ENCODE measurements at regions not wholly inside any gene's neighbourhood (a gene's known extent, or its start where the extent isn't known, plus 50 kb on each side); places are given as distances from the start of the nearest gene placed in this dataset.

DNA sequence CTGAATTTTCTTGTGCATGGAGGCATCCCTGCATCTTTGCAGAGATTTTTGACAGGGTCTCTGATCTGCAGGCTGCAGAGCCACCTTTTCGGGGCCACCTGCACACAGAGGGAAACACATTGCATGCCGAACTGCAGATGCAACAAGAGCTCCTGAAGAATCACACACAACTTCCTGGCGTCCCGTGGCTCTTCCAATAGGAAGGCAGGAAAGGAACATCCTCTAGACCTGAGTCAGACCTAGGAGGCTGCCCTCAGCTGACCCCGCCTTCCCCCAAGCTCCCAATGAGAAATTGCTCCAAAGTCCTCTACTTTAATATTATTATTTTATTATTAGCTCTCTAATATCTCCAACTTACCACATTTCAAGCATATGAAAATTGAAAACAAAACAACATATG lies 213.2 kb upstream of the ARRDC4 start:
- DNase-seq (ENCODE audit: extremely low spot score, insufficient read length, low read depth) = no peak
- FAIRE-seq = no peak

DNA sequence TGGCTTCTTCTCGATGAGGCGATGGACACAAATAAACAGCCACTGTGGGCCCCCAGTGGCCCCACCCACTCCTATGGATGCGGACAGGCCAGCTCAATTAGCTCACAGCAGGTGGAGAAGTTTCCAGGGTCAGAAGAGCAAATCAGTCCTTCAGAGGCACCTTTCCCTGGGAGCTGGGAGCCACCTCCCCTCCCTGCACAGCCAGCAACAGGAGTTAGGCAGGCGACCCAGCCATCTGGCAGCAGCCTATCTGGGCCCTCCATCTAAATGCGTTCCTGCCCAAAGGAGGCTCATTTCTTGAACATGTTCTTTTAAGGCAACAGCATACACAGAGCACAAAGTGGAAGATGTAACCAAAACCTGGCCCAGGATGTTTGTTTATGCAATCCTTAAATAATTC lies 211.9 kb upstream of the ARRDC4 start:
- FAIRE-seq (no peak), DNase-seq (ENCODE audit: extremely low spot score, insufficient read length, low read depth) (no peak)

- FAIRE-seq (no peak), DNase-seq (ENCODE audit: extremely low spot score, insufficient read length, low read depth) (no peak)
Measured at GRCh38 chr15:97750060-97750459, 210.4 kb upstream of the ARRDC4 start.

GRCh38 chr15:97755726-97756125 lies 204.8 kb upstream of the ARRDC4 start:
- DNase-seq (ENCODE audit: extremely low spot score, insufficient read length, low read depth) (no peak), FAIRE-seq (no peak)

DNA sequence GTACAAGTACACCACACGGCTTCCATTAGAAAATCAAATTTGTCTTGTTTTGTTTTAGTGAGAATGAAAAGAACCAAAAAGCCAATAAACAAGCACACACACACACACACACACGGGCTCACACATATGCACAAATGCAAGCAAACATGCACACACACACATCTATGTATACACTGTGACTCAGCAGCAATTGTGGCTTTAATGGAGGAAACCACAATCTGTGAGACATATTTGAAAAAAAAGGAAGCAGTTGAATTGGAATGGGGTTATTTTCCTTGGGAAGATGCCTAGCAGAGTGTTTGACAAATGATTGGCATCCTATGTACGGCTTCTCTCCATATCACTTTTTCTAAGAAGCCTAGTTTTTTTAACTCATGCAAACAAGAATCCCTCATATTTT lies 201.1 kb upstream of the ARRDC4 start:
- FAIRE-seq = no peak
- DNase-seq (ENCODE audit: extremely low spot score, insufficient read length, low read depth) = no peak

DNA sequence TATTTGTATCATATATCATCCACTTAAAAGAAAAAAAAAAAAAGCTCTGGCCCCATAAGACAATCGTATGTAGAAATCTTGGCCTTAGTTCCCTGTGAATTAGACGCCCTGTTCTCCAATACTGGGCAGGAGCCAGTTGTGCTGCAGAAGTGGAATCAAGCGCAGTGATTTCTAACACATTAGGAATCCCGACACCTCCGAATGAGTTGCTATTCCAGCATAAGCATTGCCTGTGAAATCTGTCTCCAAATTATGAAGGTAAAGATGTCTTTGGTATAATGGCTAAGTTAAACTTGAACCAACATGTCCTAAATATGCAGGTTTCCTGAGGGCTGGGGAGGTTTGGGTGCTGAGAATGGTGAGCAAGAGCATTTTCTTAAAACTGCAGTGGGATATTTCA lies 199.4 kb upstream of the ARRDC4 start:
- FAIRE-seq = no peak

GRCh38 chr15:97783240-97783639 lies 177.3 kb upstream of the ARRDC4 start:
- no peak for DNase-seq (ENCODE audit: extremely low spot score, insufficient read length, low read depth)
- no peak for FAIRE-seq

More for the DNA sequence above, 199.4 kb upstream of the ARRDC4 start:
- no peak for DNase-seq (ENCODE audit: extremely low spot score, insufficient read length, low read depth)

DNA sequence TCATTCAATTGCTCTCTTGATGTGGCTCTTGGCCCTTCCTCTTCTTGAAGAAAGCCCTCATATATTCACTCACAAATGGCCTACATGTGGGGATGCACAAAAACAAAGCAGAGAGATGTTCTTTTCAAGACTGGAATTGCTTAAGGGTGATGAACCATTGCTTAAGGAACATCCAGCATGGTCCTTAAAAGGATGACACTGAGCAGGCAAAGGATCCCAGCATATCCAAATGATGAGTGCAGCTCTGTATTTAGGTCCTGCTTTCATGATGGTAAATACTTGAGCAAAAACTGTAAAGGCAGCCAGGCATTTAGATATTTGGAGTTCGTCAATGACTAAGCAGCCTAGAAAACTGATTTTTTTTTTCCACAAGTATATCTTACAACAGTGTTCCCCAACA lies 173.8 kb upstream of the ARRDC4 start:
- DNase-seq (ENCODE audit: extremely low spot score, insufficient read length, low read depth) = no peak
- FAIRE-seq = no peak

GRCh38 chr15:97790180-97790579 lies 170.3 kb upstream of the ARRDC4 start:
- FAIRE-seq (no peak), DNase-seq (ENCODE audit: extremely low spot score, insufficient read length, low read depth) (no peak)

GRCh38 chr15:97791824-97792792 lies 168.4 kb upstream of the ARRDC4 start:
- no peak for DNase-seq (ENCODE audit: extremely low spot score, insufficient read length, low read depth)
- no peak for FAIRE-seq

GRCh38 chr15:97804950-97805349 lies 155.6 kb upstream of the ARRDC4 start:
- DNase-seq (ENCODE audit: extremely low spot score, insufficient read length, low read depth) (no peak), FAIRE-seq (no peak)

DNA sequence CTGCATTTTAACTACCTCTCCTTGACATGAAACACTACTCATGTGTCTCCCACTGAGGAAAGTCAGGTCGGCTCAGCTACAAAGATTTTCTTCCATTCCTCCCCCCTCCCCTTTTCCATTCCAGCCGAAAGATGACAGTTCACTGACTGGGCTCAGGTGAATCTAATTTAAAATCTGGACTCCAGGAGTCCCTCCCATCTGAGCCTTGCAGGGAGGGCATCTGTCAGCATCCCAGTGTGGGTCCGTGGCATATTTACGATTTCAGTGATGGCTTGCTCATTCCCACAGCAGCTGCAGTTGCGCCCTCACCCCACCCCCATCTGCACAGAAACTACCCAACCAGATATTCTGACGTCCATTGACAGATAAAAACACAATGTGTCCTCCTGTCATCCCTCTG lies 153.7 kb upstream of the ARRDC4 start:
- no peak for FAIRE-seq
- no peak for DNase-seq (ENCODE audit: extremely low spot score, insufficient read length, low read depth)

- no peak for FAIRE-seq
- no peak for DNase-seq (ENCODE audit: extremely low spot score, insufficient read length, low read depth)
Measured at GRCh38 chr15:97815835-97816234, 144.7 kb upstream of the ARRDC4 start.

- FAIRE-seq (no peak), DNase-seq (ENCODE audit: extremely low spot score, insufficient read length, low read depth) (no peak)
Measured at GRCh38 chr15:97817276-97817890, 143.1 kb upstream of the ARRDC4 start.

DNA sequence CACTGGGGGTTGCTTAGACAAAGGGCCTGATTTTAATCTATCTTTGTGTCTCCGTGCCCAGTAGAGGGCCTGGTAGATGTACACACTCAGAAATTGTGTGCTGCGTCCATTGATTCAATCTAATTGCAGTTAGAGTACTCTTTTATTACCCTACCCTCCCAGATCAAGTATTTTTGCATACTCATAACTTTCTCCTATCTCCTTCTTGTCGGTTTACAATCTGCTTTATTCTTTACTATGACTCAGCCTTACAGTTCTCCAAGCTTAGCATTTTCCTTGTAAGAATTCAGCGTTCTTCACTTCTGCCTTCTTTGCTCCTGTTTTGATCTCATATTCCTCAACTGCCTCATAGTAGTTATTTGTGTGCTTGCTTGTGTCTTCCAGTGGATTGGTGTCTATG lies 124.5 kb upstream of the ARRDC4 start:
- FAIRE-seq (no peak), DNase-seq (ENCODE audit: extremely low spot score, insufficient read length, low read depth) (no peak)

DNA sequence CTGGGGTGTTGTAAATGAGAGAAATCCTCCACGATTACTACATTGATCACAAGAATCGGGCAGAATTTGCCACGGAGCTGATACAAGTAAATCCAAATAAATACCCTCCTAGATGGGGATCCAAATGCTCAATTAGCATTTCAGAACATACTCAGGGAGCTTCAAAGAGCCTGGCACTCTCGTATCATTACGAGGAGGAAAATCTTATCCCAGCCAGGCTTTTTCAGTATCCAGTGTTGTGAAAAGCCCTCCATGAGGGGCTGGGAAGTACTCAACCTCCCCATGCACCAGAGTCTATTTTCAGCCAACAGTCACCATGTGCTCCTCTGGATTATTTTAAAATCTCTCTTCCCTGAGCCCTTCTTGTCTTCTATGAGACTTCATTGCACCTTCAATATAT lies 122.6 kb upstream of the ARRDC4 start:
- no peak for DNase-seq (ENCODE audit: extremely low spot score, insufficient read length, low read depth)
- FAIRE-seq = no peak

- FAIRE-seq (no peak), DNase-seq (ENCODE audit: extremely low spot score, insufficient read length, low read depth) (no peak)
Measured at GRCh38 chr15:97838606-97839210, 121.8 kb upstream of the ARRDC4 start.

GRCh38 chr15:97840501-97840900 lies 120.0 kb upstream of the ARRDC4 start:
- no peak for DNase-seq (ENCODE audit: extremely low spot score, insufficient read length, low read depth)

DNA sequence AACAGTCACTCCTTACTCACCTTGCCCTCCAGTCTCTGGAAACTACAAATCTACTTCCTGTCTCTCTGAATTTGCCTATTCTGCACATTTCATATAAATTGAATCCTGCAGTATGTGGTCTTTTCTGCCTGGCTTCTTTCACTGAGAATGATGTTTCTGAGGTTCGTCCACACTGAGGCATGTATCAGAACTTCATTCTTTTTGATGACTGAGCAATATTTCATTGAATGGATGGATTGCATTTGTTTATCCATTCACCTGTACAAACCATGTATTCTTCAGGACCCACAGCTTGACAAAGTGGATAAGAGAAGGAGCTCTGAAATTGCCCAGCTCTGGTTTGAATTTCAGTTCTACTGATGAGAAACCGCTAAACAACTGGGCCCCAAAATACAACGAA lies 118.9 kb upstream of the ARRDC4 start:
- FAIRE-seq = no peak
- DNase-seq (ENCODE audit: extremely low spot score, insufficient read length, low read depth) = no peak

More at GRCh38 chr15:97840501-97840900, 120.0 kb upstream of the ARRDC4 start:
- no peak for FAIRE-seq

GRCh38 chr15:97849183-97849582 lies 111.3 kb upstream of the ARRDC4 start:
- DNase-seq (ENCODE audit: extremely low spot score, insufficient read length, low read depth) = no peak
- FAIRE-seq = no peak

DNA sequence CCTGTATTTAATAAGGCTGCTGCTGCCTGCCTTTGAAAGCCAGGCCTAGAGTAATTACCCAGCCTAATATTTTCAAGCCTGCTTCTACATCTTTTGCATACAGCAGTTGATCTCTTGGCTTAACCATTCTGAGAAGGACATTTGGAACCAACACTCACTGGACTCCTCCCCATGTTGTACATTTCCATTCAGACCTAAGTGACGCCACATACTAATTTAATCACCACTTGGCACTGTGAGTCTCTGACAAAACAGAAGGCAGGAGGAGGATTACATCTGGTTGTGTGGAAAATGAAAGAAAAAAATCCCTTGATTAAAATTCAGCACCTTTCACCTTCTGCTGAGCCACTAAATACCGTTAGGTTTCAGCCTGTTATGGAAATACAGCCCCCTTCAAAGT lies 102.2 kb upstream of the ARRDC4 start:
- no peak for FAIRE-seq
- DNase-seq (ENCODE audit: extremely low spot score, insufficient read length, low read depth) = no peak
